GM23248 (cell line): ENCODE measurements at regions not wholly inside any gene's neighbourhood (a gene's known extent, or its start where the extent isn't known, plus 50 kb on each side); places are given as distances from the start of the nearest gene placed in this dataset.

Experiments used
- DNase-seq: peaks from one replicate; pipeline ENCODE4 v3.0.0-alpha.2; 2015
- H2AFZ ChIP-seq: fragments of 200-600 bp; sonication (generic); 2 replicates; pipeline ENCODE4 v1.6.1; 2016; ENCODE audit warnings: antibody characterized with exemption
- H3F3A ChIP-seq: fragments of 200-600 bp; sonication (generic); 2 replicates; pipeline ENCODE4 v1.6.1; 2016; ENCODE audit warnings: mild to moderate bottlenecking, antibody characterized with exemption, mixed run types; ENCODE audit not compliant: insufficient read depth
- H3K27ac ChIP-seq: fragments of 200-600 bp; sonication (generic); 2 replicates; pipeline ENCODE4 v1.5.1; 2016; ENCODE audit warnings: mild to moderate bottlenecking
- H3K27me3 ChIP-seq: fragments of 200-600 bp; sonication (generic); replicated peaks from 2 replicates; pipeline ENCODE4 v1.6.1; 2016; ENCODE audit warnings: mild to moderate bottlenecking; ENCODE audit not compliant: insufficient read depth
- H3K36me3 ChIP-seq: fragments of 200-600 bp; sonication (generic); 2 replicates; pipeline ENCODE4 v1.6.1; 2016; ENCODE audit warnings: low read depth, mild to moderate bottlenecking
- H3K4me1 ChIP-seq: fragments of 200-600 bp; sonication (generic); 2 replicates; pipeline ENCODE4 v1.6.1; 2016; ENCODE audit warnings: mild to moderate bottlenecking; ENCODE audit not compliant: insufficient read depth
- H3K4me2 ChIP-seq: fragments of 200-600 bp; sonication (generic); one replicate; pipeline ENCODE4 v1.6.1; 2016; ENCODE audit warnings: mild to moderate bottlenecking; ENCODE audit not compliant: unreplicated experiment
- H3K4me3 ChIP-seq: fragments of 200-600 bp; sonication (generic); 2 replicates; pipeline ENCODE4 v1.5.1; 2016; ENCODE audit warnings: mild to moderate bottlenecking
- H3K79me2 ChIP-seq: fragments of 200-600 bp; sonication (generic); 2 replicates; pipeline ENCODE4 v1.6.1; 2016; ENCODE audit warnings: mild to moderate bottlenecking; ENCODE audit not compliant: insufficient read depth
- H3K9ac ChIP-seq: fragments of 200-600 bp; sonication (generic); 2 replicates; pipeline ENCODE4 v1.6.1; 2016; ENCODE audit warnings: mild to moderate bottlenecking
- H3K9me2 ChIP-seq: fragments of 200-600 bp; sonication (generic); 2 replicates; pipeline ENCODE4 v1.6.1; 2016; ENCODE audit warnings: mixed run types, mild to moderate bottlenecking, moderate library complexity; ENCODE audit not compliant: insufficient read depth
- H3K9me3 ChIP-seq: fragments of 200-600 bp; sonication (generic); one replicate; pipeline ENCODE4 v1.6.1; 2017; ENCODE audit warnings: low read depth
- H4K20me1 ChIP-seq: fragments of 200-600 bp; sonication (generic); 2 replicates; pipeline ENCODE4 v1.6.0; 2016; ENCODE audit not compliant: insufficient read depth
- EZH2 ChIP-seq: fragments of 200-600 bp; sonication (generic); IDR thresholded peaks from 2 replicates; pipeline ENCODE4 v1.6.1; 2018; ENCODE audit warnings: antibody characterized with exemption, mild to moderate bottlenecking; ENCODE audit not compliant: insufficient read depth, poor library complexity, severe bottlenecking
- EZH2phosphoT487 ChIP-seq: fragments of 200-600 bp; sonication (generic); IDR thresholded peaks from 2 replicates; pipeline ENCODE4 v1.6.1; 2018; ENCODE audit warnings: antibody characterized with exemption, moderate library complexity, mild to moderate bottlenecking, low read depth; ENCODE audit not compliant: insufficient read depth
- WGBS, 2 experiments: methylation state at CpG; one replicate each; pipeline ENCODE4 v1.1.6; 2015 to 2017; ENCODE audit warnings: low lambda C conversion rate in 2 of 2, low coverage in 1 of 2; ENCODE audit errors: missing lambda C conversion rate in 2 of 2; 5-methylcytosine and 5-hydroxymethylcytosine counted together
- in situ Hi-C: fragments of 300-500 bp; cut with MboI; formaldehyde crosslinking; loops from 2 replicates; pipeline ENCODE4 v1.15.0; 2020

DNA sequence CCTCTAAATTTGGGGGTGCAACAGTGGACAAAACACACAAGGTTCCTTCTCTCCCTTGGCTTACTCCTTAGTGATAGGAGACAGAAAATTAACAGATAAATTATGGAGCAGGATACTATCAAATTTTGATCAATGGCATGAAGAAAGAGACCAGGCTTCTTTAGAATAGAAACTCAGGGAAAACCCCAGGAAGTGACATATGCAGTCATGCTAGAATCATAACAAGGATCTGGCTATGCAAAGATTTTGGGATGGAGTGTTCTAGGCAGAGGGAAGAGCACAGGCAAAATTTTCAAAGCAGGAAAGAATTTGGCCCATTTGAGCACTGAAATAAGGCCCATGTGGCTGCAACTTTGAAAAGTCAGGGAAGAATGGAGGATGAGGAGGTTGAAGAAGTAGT, 182.3 kb upstream of the PLEKHG7 start:
- Histone ChIP-seq H3K4me2 (no peak overlapping the region), H3K4me1 (no peaks in the 10 kb centered on the region), H3F3A (no peaks in the 10 kb centered on the region), H3K36me3 (no peaks in the 10 kb centered on the region), H3K9me2 (no peaks in the 10 kb centered on the region), H3K9me3 (no peaks in the 10 kb centered on the region), H3K27me3 (no peaks in the 10 kb centered on the region), H4K20me1 (no peaks in the 10 kb centered on the region), H2AFZ (no peak overlapping the region), H3K79me2 (no peaks in the 10 kb centered on the region), H3K4me3 (no peak overlapping the region), H3K9ac (no peak overlapping the region), H3K27ac (no peak overlapping the region)
- in situ Hi-C loops = no loop called here
- TF ChIP-seq EZH2phosphoT487 (no peak), EZH2 (no peak)
- DNase-seq = no peak

GRCh38 chr12:92519284-92519683, 183.5 kb upstream of the PLEKHG7 start:
- 58 to 78% methylated on average over 1 of the region's 1 CpG for WGBS, 2 experiments
- TF ChIP-seq EZH2 = no peak
- no peak for TF ChIP-seq EZH2phosphoT487
- Histone ChIP-seq H3K79me2 (no peaks in the 10 kb centered on the region), H4K20me1 (no peaks in the 10 kb centered on the region), H3K36me3 (no peaks in the 10 kb centered on the region), H3K27me3 (no peaks in the 10 kb centered on the region), H3K9me3 (no peaks in the 10 kb centered on the region), H3K9ac (no peak overlapping the region), H3F3A (no peaks in the 10 kb centered on the region), H2AFZ (no peak overlapping the region), H3K4me1 (no peaks in the 10 kb centered on the region), H3K4me3 (no peak overlapping the region), H3K27ac (no peak overlapping the region), H3K4me2 (no peak overlapping the region), H3K9me2 (no peaks in the 10 kb centered on the region)
- DNase-seq = no peak
- in situ Hi-C loops = no loop called here

GRCh38 chr12:92518071-92518470, 184.7 kb upstream of the PLEKHG7 start:
- no peak overlapping the region for H3K4me2 ChIP-seq
- H3K27me3 ChIP-seq = no peaks in the 10 kb centered on the region
- no peak overlapping the region for H3K9ac ChIP-seq
- DNase-seq = no peak
- no peaks in the 10 kb centered on the region for H3F3A ChIP-seq
- H3K36me3 ChIP-seq = no peaks in the 10 kb centered on the region
- H3K4me1 ChIP-seq = no peaks in the 10 kb centered on the region
- no peaks in the 10 kb centered on the region for H3K79me2 ChIP-seq
- TF ChIP-seq EZH2phosphoT487 = no peak
- no peak for TF ChIP-seq EZH2
- no peak overlapping the region for H2AFZ ChIP-seq
- H3K9me3 ChIP-seq = no peaks in the 10 kb centered on the region
- H4K20me1 ChIP-seq = no peaks in the 10 kb centered on the region
- in situ Hi-C loops = no loop called here
- no peak overlapping the region for H3K27ac ChIP-seq
- 94 to 97% methylated on average over 4 of the region's 4 CpGs for WGBS, 2 experiments
- no peaks in the 10 kb centered on the region for H3K9me2 ChIP-seq
- H3K4me3 ChIP-seq = no peak overlapping the region

DNA sequence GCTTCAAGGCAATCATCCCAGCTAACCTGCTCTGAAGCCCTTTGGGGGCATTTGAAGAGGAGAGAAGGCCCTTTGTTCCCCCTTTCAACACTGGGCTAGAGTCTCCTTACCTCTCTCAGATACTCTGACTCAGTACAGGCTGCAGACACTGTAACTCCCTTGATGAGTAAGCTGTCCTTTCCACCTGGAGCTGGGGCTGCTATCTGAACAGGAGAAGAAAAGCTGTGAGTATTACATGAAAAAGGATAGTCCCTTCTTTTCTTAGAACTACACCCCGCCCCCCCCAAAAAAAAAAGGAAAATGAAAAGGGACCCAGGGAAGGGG, 186.6 kb upstream of the PLEKHG7 start:
- in situ Hi-C loops = no loop called here

GRCh38 chr12:92513231-92513730, 189.5 kb upstream of the PLEKHG7 start:
- Histone ChIP-seq H3K9ac (no peak overlapping the region), H3K4me2 (no peak overlapping the region), H3K79me2 (no peaks in the 10 kb centered on the region), H3K27me3 (no peaks in the 10 kb centered on the region), H3F3A (no peaks in the 10 kb centered on the region), H3K4me3 (no peak overlapping the region), H3K9me2 (no peaks in the 10 kb centered on the region), H3K4me1 (no peaks in the 10 kb centered on the region), H2AFZ (no peak overlapping the region), H3K36me3 (no peaks in the 10 kb centered on the region), H4K20me1 (no peaks in the 10 kb centered on the region), H3K9me3 (no peaks in the 10 kb centered on the region), H3K27ac (no peak overlapping the region)
- in situ Hi-C loops = no loop called here
- no peak for DNase-seq
- 48 to 51% methylated on average over 2 of the region's 2 CpGs for WGBS, 2 experiments
- TF ChIP-seq EZH2phosphoT487 (no peak), EZH2 (no peak)

More for the DNA sequence above, 186.6 kb upstream of the PLEKHG7 start:
- TF ChIP-seq EZH2phosphoT487 = no peak
- TF ChIP-seq EZH2 = no peak
- no peaks in the 10 kb centered on the region for H3K4me1 ChIP-seq
- no peaks in the 10 kb centered on the region for H3K9me3 ChIP-seq
- no peak overlapping the region for H3K27ac ChIP-seq
- H3F3A ChIP-seq = no peaks in the 10 kb centered on the region
- DNase-seq = peak; percentile 15
- H4K20me1 ChIP-seq = no peaks in the 10 kb centered on the region
- H3K27me3 ChIP-seq = no peaks in the 10 kb centered on the region
- no peaks in the 10 kb centered on the region for H3K79me2 ChIP-seq
- no peak overlapping the region for H3K4me3 ChIP-seq
- H3K4me2 ChIP-seq = no peak overlapping the region
- no peaks in the 10 kb centered on the region for H3K36me3 ChIP-seq
- no peak overlapping the region for H3K9ac ChIP-seq
- H2AFZ ChIP-seq = no peak overlapping the region
- 5 to 45% methylated on average over 1 of the region's 1 CpG for WGBS, 2 experiments
- H3K9me2 ChIP-seq = no peaks in the 10 kb centered on the region
